Transverse colon (tissue), 3 donors: ENCODE measurements at regions not wholly inside any gene's neighbourhood (a gene's known extent, or its start where the extent isn't known, plus 50 kb on each side); places are given as distances from the start of the nearest gene placed in this dataset.

Source experiments
- POLR2A ChIP-seq: fragments of 450-650 bp; IDR thresholded peaks from one replicate; pipeline ENCODE4 v1.6.1; 2016; ENCODE audit warnings: antibody characterized with exemption, mild to moderate bottlenecking, moderate library complexity
- TF ChIP-seq, protein P1 (sequence below), 5 experiments: fragments of 200-600 bp in 3 of 5; fragments of 450-650 bp in 2 of 5; sonication (generic) in 3 of 5; IDR thresholded peaks; 1 replicate in 2 of 5; 2 replicates in 3 of 5; pipeline ENCODE4 v1.5.1; 2016 to 2017; ENCODE audit warnings: antibody characterized with exemption in 5 of 5, inconsistent platforms in 3 of 5, mild to moderate bottlenecking in 2 of 5, moderate library complexity in 1 of 5

DNA sequence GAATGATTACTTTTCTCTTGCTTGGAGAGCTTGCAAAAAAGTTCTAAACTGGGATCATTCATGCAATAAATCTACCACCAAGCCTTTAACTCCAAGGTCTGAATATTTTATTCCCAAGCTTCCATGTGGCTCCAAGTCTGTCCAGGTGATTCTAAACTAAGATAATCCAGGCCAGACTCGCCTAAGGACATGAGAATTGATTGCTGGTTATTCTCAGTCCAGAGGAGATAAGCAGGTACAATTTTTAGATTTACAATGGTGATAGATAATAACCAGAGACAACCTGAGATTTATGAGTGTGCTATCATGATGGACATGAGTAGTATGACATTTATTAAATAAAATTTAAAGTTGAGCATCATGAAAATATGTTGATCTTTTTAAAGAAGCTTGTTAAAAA is 156.5 kb upstream of the SPRY2 start:
- TF ChIP-seq, protein P1, sequence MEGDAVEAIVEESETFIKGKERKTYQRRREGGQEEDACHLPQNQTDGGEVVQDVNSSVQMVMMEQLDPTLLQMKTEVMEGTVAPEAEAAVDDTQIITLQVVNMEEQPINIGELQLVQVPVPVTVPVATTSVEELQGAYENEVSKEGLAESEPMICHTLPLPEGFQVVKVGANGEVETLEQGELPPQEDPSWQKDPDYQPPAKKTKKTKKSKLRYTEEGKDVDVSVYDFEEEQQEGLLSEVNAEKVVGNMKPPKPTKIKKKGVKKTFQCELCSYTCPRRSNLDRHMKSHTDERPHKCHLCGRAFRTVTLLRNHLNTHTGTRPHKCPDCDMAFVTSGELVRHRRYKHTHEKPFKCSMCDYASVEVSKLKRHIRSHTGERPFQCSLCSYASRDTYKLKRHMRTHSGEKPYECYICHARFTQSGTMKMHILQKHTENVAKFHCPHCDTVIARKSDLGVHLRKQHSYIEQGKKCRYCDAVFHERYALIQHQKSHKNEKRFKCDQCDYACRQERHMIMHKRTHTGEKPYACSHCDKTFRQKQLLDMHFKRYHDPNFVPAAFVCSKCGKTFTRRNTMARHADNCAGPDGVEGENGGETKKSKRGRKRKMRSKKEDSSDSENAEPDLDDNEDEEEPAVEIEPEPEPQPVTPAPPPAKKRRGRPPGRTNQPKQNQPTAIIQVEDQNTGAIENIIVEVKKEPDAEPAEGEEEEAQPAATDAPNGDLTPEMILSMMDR (IDR thresholded peaks at IDR 0.05), result no peak
- no peak for TF ChIP-seq POLR2A
